HG03460 (cell line): ENCODE measurements at regions not wholly inside any gene's neighbourhood (a gene's known extent, or its start where the extent isn't known, plus 50 kb on each side); places are given as distances from the start of the nearest gene placed in this dataset.

ENCODE experiments used
- ATAC-seq: cut with Tn5 transposase; IDR thresholded peaks from one replicate; pipeline ENCODE4 v1.9.1; 2021; ENCODE audit not compliant: unreplicated experiment

DNA sequence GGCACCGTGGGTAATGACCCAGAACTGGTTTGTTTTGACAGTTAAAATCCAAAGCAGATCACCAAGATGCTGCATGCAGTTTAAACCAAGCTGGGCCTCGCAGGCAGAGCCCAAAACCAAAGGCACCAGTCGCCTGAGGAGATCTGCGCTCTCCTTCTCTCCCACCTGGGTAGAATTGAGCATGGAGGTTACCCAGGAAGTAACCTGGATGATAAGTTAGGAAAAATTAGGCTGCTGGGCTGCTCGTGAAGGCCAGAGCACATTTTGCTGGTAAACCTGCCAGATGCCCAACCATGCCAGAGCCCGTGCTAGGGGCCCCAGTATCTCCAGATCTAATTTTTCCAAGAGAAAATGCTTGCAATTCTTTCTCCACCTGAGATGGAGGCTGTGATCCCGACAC is 388.3 kb upstream of the MGMT start:
- no peak for ATAC-seq

DNA sequence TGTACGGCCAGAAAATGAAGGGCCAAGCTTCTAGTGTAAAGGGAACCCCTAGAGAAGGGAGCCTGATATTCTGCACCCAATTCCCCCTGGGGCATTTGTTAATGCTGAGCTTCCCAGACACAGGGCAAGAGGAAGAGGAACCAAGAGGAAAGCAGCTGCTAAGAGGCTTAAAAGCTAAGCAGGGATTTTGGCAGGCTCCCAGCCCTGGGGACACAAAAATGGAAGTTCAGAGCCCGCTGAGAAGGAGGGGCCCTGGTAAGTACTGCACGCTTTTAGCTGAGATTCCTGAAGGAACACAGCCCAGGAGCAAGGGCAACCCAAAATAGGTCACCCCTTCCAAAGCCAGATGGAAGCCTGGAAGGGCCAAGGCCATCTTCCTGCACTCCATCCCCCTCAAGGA is 387.3 kb upstream of the MGMT start:
- ATAC-seq: no peak

DNA sequence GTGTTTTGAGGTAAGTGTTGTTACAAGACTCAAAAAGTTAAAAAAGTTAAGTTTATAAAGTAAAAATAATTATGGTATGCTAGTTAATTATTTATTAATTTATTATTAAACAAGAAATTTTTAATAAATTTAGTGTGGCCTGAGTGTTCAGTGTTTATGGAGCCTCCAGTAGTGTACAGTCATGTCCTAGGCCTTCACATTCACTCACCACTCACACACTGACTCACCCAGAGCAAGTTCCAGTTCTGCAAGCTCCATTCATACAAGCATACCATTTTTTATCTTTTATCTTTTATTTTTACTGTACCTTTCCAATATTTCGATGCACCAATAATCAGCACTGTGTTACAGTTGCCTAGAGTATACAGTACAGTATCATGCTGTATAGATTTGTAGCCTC is 381.2 kb upstream of the MGMT start:
- ATAC-seq: no peak

DNA sequence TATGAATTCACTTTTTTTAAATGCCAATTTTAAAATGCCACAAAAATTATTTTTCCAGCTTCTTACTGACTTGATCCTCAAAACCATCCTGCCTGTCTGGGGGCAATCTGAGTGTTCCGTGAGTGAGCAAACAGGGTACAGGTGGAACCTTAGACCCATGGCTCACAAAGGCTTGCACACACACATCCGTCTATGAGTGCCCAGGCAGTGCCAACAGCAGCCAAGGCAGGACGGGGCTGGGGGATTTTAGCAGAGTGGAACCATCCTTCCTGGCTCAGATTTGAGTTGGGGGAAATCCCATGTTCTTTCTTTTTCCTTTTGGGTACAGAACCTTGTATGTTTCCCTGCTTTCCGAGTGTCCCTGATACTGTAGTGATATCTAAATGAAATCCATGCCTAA is 377.7 kb upstream of the MGMT start:
- ATAC-seq: no peak

DNA sequence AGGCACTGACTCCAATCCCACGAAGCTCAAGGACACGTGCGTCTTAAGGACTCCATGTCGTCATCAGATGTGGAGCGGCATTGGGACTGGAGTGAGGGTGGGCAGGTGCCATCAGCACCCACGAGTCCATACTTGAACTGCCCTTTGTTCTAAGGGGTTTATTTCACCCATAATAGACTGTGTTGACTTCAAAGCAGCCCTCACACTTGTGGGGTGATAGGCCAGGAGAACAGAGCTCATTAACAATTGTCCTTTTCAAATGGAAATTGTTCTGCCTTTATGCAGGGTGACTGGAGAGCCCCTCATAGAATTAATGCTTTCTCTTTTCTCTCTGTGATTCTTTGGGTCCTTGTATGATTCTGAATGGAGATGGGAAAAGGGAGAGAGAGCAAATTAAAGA is 376.9 kb upstream of the MGMT start:
- ATAC-seq: no peak

DNA sequence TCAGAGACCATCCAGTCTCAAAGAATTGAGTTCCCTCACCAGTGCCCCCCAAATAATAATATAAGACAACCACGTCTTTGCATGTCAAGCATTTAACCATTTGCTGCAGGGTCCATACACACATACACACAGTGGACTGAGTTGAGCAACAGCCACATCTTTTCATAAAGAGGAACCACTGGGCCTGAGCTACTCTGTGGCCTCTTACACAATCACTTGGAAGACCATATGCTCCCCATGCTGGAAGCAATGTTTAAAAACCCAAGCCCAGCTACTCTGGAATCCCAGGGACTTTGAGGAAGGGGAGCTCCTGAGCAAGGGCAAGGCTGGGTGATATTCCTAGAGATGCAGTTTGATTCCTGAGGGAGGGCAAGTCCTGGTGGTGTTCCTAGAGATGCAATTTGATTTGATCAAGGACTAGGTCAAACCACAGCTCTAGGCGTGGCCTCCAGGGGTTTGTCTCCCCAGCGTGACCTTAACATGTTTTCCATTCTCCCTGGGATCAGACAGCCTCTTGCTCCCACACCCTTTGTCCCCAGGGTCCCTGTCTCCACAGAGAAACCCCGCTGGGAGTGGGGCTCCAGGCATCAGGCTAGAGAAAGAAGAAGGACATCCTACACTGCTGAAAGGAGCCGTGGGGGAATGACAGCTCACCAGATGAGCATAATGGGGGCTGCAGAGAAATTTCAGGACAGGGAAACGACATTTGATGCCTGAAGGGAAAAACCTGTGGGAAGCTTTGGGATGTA is 376.2 kb upstream of the MGMT start:
- ATAC-seq: no peak

DNA sequence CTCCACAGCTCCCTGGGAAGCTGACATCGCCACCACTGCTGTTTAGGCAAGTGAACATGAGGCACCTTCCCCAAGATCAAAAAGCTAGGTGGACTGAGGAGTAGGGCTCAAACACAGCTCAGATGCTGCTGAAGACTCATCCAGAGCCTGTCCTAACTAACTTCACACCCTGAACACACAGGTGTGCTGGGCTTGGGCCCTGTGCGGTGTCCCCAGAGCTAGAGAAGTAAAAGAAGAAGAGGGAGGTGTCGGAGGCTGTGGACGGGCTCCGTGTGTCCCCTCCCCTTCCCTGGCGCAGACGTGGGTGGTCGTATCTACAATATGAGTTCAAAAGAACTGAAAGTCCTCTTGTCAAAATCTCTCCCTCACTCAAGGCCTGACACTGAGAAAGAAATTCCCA is 373.4 kb upstream of the MGMT start:
- ATAC-seq: no peak

DNA sequence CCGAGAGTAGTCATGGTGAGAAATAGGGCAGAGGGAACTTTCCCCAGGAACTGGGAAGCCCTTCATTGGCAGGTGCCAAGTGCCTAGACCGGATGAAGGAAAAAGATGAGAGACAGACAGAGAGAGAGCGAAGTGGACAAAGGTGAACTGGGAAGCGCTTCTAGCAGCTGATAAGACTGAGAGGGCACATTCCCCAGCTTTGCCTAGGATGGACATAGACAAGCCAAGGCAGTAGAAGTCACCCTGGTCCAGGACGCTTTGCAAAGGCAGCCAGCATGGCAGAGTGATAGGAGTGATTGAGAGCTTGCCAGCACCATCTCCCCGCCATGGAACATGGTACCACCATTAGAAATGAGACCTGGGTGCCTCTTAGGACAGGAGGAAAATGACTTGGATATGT is 372.8 kb upstream of the MGMT start:
- no peak for ATAC-seq

DNA sequence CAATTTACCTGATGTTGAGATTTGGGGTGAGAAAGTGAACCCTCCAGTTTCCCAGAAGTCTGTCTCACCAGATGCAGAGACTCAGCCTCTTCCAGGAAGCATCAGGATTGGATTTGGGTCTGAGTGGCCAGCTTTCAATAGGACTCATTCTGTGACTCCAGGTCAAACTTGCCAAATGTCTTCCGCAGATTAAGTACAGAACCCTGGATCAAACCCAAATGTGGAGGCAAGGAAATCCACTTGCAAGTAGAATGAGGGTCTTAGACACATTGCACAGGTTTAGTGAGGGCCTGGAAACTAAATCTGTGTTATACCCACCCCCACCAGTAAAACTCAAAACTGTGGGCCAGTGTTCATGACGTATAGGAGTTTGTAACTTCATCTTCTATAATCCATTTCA is 372.2 kb upstream of the MGMT start:
- no peak for ATAC-seq

DNA sequence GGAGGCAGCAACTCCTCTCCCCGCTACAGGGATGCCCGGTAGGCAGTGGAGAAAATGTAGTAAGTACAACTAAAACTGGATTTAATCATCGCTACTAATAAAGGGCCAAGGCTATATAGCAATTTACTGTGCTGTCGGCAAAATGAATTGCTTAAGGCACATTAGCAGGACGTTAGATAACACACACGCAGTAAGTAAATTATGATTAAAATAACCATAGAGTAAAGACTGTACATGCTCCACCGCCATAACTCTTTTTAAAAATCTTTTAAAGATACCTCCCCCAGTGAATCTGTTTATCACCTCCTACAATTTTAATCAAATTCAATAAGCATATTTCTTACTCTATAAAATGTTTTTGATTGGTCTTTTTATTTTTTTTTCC is 371.4 kb upstream of the MGMT start:
- ATAC-seq: no peak

DNA sequence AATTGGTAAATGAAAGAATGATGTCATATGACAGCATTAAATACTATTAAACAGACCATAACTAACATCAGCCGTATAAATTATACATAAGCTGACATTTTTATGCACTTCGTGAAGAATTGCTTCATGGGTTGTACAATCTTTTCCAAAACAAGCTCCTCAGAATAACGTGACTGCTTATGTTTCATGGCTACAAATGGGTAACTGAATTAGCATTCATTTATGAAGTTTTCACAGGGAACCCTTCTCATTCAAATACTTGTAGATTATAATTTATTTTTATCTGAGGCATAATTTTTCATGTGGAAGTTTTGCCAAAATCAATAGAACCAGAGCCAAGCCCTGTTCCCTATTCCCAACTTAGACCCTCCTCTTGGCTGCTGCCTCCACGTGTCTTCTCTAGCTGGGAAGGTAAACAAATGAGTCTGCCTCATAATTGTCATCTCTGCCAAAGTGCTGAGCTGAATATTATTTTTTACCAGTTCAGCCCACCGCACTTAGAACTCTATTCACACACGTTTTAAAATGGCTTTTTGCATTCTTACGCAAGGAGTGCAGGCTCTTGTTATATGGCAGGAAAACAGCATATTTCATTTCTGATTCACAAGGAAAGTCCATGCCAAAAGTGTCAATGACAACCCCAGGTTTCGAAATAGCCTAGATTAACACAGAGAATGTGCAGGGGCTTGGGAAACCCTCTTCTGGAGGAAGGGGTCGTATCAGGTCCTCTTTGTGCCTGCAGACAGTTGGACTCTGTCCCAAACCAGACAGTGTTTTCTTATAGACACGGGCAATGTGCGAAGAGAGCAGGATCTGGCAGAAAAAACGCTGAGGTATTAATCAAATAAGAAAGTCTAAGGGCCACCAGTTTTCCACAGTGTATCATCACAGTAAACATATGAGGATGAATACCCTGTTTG is 370.7 kb upstream of the MGMT start:
- no peak for ATAC-seq

DNA sequence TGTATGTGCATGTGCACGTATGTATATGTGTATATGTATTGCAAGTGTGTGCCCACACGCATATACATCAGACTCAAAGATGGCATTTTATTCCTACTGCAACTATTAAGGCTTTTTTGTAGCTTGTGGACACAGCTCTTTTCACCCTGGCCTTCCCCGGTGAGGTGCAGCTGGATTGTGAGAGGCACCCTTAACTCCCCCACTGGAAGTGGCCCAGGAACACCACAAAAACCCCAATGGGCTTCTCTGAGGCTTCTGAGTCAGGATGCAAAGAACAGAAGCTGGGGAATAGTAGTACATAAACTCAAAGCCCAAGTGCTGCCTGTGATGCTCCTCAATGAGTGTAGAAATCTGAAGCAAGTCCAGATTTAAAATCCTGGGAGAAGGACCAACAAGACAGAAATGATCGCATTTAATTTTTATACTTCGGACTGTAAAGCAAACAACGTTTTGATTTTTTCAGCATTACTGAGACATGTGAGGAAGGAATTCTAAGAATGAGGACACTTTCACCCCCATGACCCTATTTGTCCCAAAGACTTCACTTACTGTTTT is 369.2 kb upstream of the MGMT start:
- no peak for ATAC-seq

DNA sequence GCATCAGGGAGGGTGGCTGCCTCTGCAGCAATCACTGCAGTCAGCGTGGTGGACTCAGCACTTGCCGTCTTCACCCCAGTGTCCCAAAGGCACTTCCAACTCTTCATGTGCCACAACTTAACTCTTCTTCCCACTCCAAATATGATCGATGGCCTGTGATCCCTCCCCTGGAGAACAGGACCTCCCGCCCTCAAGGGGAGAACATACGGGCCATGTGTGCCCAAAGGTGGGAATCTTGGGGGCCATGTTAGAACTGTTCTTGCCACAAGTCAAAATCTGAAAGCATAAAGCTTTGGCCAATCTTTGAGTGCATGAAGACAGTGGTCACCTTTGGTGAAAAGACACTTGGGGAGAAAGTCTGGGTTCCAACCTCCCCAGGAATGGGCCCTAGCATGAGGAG is 368.5 kb upstream of the MGMT start:
- no peak for ATAC-seq

DNA sequence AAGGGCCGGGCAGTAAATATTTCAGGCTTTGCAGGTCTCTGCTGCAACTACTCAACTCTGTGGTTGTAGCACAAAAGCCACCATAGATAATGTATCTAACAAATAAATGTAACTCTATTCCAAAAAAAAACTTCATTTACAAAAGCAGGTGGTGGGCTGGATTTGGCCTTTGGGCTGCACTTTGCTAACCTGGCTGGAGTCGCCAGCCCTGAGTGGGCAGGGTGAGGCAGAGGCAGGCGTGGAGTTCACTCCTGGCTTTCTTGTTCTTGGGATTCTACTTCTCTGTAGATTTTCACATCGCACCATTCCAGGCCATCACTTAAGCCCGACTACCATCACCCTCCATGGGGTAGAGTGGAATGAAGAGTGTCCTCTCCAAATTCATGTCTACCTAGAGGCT is 367.6 kb upstream of the MGMT start:
- no peak for ATAC-seq

DNA sequence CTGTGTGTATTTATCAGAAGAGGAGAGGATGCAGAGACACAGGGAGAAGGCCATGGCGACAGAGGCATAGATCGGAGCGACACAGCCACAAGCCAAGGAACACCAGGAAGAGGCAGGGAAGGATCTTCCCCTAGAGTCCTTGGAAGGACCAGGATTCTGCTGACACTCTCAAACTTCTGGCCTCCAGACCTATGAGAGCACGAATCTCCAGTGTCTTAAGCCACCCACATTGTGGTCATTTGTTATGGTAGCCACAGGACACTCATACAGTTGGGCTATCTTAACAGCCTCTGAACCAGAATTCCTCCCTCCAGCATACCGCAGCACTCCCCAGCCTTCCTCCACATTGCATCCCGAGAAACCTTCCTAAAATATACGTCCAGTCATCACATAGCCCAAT is 367.0 kb upstream of the MGMT start:
- no peak for ATAC-seq

DNA sequence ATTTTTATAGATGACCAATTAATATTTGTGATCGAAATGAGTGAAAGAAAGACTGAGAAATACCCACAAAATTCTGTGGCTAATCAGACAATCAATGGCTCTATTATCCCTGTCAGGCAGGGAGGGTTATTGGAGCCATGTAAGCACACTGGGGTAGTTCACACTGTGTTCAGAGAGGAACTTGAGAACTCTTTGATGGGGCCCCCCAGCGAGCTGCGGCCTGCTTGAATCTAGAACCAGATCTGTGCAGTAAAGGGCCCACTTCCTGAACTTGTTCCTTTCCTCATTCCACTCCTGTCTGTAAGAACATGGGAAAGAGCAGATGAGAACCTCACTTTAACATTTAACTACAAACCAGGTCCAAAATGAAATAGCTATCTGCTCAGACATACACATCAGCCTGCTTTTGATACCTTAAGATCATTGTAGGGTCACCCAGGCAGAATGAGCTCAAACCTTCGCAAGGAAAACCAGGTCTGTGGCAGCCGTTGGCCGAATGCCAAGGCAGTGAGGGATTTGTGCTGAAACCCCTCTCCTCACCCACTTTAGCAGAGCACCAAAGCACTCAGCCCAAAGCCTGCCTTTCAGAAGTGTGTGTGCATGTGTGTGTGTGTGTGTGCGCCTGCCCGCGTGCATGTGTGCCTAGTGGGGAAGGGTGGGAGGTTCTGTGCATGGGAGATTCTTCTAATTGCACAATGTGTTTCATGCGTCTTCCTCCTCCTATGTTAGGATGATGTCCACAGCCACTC is 365.6 kb upstream of the MGMT start:
- no peak for ATAC-seq

DNA sequence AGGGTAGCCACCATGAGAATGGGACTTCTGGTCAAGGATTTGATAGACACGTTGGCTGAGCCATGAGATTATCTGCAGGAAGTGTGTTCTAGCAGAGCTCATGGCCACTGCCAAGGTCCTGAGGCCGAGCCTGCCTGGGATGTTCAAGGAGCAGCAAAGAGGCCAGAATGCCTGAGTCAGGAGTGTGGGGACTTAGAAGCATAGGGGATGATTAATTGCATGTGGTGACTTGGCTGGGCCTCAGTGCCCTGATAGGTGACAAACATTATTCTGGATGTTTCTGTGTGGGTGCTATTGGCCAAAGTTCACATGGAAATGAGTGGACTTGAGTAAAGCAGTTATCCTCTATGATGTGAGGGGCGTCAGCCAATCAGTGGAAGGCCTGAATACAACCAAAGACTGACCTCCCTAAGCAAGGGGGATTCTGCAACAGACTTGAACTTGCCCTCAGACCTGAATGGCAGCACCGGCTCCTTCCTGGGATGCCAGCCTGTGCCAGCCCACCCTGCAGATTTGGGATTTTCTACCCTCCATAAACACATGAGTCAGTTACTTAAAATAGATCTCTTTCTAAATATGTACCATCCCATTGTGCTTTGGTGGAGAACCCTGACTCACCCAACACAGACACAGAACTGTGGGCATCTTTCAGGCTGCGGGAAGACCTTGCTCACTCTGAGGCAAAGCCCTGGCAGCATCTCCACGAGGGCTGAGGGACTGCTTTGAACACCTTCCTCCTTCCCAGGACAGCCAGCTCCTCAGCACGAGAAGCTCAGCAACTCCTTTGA is 363.9 kb upstream of the MGMT start:
- no peak for ATAC-seq

DNA sequence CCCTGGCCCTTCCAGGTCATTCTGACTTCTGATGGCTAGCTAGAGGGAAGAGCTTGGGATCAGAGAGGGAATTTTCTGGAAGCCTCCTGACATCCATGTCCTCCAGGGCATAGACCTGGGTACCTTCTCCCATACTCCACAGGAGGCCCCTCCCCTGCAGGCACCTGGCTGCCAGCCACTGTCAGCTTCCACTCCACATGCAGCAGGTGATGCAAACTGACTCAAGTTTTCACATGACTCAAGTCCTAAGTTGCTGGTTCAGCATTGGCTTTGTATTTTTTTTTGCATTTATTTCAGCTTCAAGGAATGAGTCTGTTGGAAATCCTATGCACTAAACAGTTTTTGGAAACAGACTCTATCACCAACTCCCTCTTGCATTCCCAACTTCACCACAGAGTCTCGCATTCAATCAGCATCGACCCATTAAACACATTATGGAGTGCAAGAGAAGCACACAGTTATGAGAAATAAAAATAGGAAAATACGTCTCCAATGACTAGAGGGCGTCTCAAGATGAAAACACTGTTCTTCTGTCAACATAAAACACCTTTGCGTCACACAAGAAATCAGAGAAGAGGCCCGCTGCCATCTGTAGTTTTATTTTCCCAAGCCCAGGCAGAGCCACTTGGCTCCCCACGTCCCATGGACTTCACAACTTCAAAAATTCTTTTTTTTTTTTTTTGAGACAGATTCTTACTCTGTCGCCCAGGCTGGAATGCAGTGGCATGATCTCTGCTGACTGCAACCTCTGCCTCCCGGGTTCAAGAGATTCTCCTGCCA is 362.6 kb upstream of the MGMT start:
- ATAC-seq: no peak

DNA sequence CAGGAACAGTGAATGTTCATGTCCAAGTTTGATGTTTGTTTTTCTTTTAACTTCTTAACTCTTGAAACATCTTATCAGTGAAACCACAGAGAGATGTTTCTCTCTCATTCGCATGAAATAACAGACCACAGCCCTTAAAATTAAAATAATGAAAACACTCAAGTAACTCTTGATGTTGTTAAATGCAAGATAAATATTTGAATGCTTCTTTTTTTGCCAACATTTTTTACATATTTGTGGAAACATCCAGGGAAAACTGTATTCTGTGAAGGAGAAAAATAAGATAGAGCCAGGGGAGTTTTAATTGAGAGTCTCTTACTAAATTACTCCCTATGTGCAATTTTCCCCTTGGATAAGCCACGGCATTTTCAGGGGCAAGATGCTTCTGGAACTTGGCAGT is 361.8 kb upstream of the MGMT start:
- ATAC-seq: no peak

DNA sequence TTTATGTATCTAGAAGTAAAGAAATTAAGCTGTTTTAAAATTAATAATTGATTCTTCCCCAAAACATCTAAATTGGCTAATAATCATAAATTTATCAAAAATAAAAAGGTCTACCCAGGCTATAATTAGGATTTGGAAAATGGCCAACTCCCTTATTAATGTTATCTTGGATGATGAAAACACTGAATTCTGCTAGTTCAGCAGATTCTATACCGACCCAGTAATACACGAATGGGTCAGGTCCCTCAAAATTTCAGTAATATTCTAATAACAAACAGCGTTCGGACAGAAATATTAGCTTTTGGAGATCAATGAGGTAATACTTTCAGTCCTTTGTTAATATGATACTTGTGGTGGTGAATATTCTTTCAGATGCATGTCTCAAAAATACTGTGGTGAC is 360.7 kb upstream of the MGMT start:
- no peak for ATAC-seq
